Pancreas (tissue), 10 donors: ENCODE measurements at regions not wholly inside any gene's neighbourhood (a gene's known extent, or its start where the extent isn't known, plus 50 kb on each side); places are given as distances from the start of the nearest gene placed in this dataset.

Experiments
- ATAC-seq, 4 donors: fragments of 200-7000 bp; cut with Tn5 transposase; one replicate each; pipeline versions ENCODE4 v1.8.0 to v1.9.1; 2020; ENCODE audit warnings: mild to moderate bottlenecking in 4 of 4, moderate library complexity in 4 of 4
- DNase-seq, 6 donors: peaks; one replicate each; pipeline ENCODE4 v3.0.0-alpha.2; 2020
- FAIRE-seq: peaks from 2 replicates; lab custom pipeline; 2012; peaks lifted over from hg19 to GRCh38; lab: Jason Lieb, UNC
- H3K27ac ChIP-seq, 4 donors: fragments of 200-600 bp; sonication (generic); 1 replicate in 3 of 4; 2 replicates in 1 of 4; pipeline versions ENCODE4 v1.5.0 to v1.8.0; 2020
- H3K27me3 ChIP-seq, 4 donors: fragments of 200-600 bp; one replicate each; pipeline ENCODE4 v1.8.0; 2021
- H3K36me3 ChIP-seq, 3 donors: fragments of 200-600 bp; sonication (generic) in 1 of 3; one replicate each; pipeline versions ENCODE4 v1.5.0 to v1.8.0; 2020 to 2021
- H3K4me1 ChIP-seq, 3 donors: fragments of 200-600 bp; one replicate each; pipeline ENCODE4 v1.8.0; 2021
- H3K4me3 ChIP-seq, 4 donors: fragments of 200-600 bp; sonication (generic) in 2 of 4; one replicate each; pipeline versions ENCODE4 v1.5.0 to v1.8.0; 2020 to 2021
- H3K9me3 ChIP-seq, 4 donors: fragments of 200-600 bp; one replicate each; pipeline ENCODE4 v1.8.0; 2021
- CTCF ChIP-seq, 4 donors: fragments of 200-600 bp; sonication (generic) in 3 of 4; IDR thresholded peaks; one replicate each; pipeline versions ENCODE4 v1.5.0 to v1.8.0; 2021; ENCODE audit warnings: antibody characterized with exemption in 4 of 4
- WGBS, 2 donors: extraction: QIAGEN DNeasy Blood & Tissue Kit; methylation state at CpG; one replicate each; pipeline ENCODE4 v1.1.7; 2013; 5-methylcytosine and 5-hydroxymethylcytosine counted together
- intact Hi-C, 3 donors: fragments of 100-400 bp; cut with DNase I; formaldehyde crosslinking; loops; one replicate each; pipeline versions ENCODE4 v1.11.1 to v1.14.2; 2022
- donor health status: healthy with polysubstance abuse.
- donor health status: DM: no; HTN: no; CAD: no; lungs with moderate emphysema.
- donor health status: DM: no; HTN: no; CAD: no.
- donor health status: control.
- donor health status: control.
- donor health status: Bipolar disorder and iron deficiency.
- donor health status: DM: yes; HTN: yes; CAD: no.
- donor health status: DM: no; HTN: no; CAD: no.
- donor health status: DM: no; HTN: no; CAD: no.
- donor health status: DM: yes; HTN: yes; CAD: no.

DNA sequence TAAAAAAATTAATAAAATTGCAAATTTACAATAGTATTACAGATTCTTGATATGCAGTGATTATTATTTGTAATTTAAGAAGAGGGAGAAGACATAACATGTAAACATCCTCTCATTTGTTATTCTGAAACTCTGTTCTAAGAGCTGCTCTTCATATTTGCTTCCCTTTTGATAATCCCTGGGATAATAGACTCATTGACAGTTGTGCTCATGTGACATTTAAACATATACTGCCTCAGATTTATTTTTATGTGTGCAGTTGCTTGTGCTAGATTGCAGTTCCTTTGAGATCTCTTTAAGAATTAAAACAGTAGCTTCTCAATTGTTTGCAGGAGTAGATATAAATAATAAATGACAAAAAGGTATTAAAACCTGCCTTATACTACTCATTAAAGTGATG lies 605.1 kb upstream of the CNTNAP5 start:
- DNase-seq (no peak), FAIRE-seq (no peak), ATAC-seq (no peak)
- Histone ChIP-seq H3K4me3 (no peak overlapping the region), H3K9me3 (no peaks in the 10 kb centered on the region), H3K27ac (no peak overlapping the region), H3K4me1 (no peaks in the 10 kb centered on the region), H3K36me3 (no peaks in the 10 kb centered on the region), H3K27me3 (no peaks in the 10 kb centered on the region)
- no peak for TF ChIP-seq CTCF (IDR thresholded peaks at IDR 0.05)
- intact Hi-C loops = no loop called here

- Histone ChIP-seq H3K36me3 (no peaks in the 10 kb centered on the region), H3K9me3 (no peaks in the 10 kb centered on the region), H3K27ac (no peak overlapping the region), H3K27me3 (no peaks in the 10 kb centered on the region), H3K4me1 (no peaks in the 10 kb centered on the region), H3K4me3 (no peak overlapping the region)
- intact Hi-C loops = no loop called here
- DNase-seq (no peak), FAIRE-seq (no peak), ATAC-seq (no peak)
- TF ChIP-seq CTCF (IDR thresholded peaks at IDR 0.05) = no peak
- WGBS, 2 donors = 78 to 87% methylated on average over 6 of the region's 6 CpGs
Observed at GRCh38 chr2:123434546-123435395, 590.3 kb upstream of the CNTNAP5 start.

DNA sequence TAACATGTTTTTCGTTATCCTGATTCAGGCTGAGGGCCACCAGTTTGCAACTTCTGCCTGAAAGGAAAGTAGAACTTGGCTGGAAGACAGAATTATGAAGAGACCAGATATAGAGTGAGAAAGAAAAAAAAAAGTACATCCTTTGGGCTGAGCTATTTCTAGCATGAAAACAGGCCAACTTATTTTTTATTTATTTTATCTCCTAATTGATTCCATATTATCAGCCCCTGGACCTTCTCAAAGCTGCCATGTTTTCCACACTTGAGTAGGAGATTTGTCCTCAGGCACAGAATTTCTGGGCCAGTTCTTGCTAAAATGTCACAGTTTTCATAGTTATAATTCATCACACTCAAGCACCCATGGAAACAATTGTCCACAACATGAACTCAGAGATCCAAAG lies 586.8 kb upstream of the CNTNAP5 start:
- 39 to 50% methylated on average over 1 of the region's 1 CpG for WGBS, 2 donors
- intact Hi-C loops = no loop called here
- DNase-seq (no peak), ATAC-seq (no peak), FAIRE-seq (no peak)
- H3K4me3 ChIP-seq = no peak overlapping the region
- no peak overlapping the region for H3K27ac ChIP-seq
- H3K36me3 ChIP-seq = no peaks in the 10 kb centered on the region
- no peaks in the 10 kb centered on the region for H3K27me3 ChIP-seq
- no peaks in the 10 kb centered on the region for H3K9me3 ChIP-seq
- no peaks in the 10 kb centered on the region for H3K4me1 ChIP-seq
- TF ChIP-seq CTCF (IDR thresholded peaks at IDR 0.05) = no peak

- Histone ChIP-seq H3K4me3 (no peak overlapping the region), H3K36me3 (no peaks in the 10 kb centered on the region), H3K27me3 (no peaks in the 10 kb centered on the region), H3K4me1 (no peaks in the 10 kb centered on the region), H3K27ac (no peak overlapping the region), H3K9me3 (no peaks in the 10 kb centered on the region)
- no peak for FAIRE-seq
- intact Hi-C loops = no loop called here
- DNase-seq = no peak
- no peak for TF ChIP-seq CTCF (IDR thresholded peaks at IDR 0.05)
- ATAC-seq = no peak
- 66 to 67% methylated on average over 2 of the region's 2 CpGs for WGBS, 2 donors
Observed at GRCh38 chr2:123438675-123439074, 586.4 kb upstream of the CNTNAP5 start.

- intact Hi-C loops = no loop called here
- ATAC-seq (no peak), DNase-seq (no peak), FAIRE-seq (no peak)
- no peak overlapping the region for H3K4me3 ChIP-seq
- TF ChIP-seq CTCF (IDR thresholded peaks at IDR 0.05) = no peak
- WGBS, 2 donors = 49 to 69% methylated on average over 6 of the region's 6 CpGs
- no peaks in the 10 kb centered on the region for H3K27me3 ChIP-seq
- no peak overlapping the region for H3K27ac ChIP-seq
- H3K4me1 ChIP-seq = no peaks in the 10 kb centered on the region
- H3K9me3 ChIP-seq = no peaks in the 10 kb centered on the region
- no peaks in the 10 kb centered on the region for H3K36me3 ChIP-seq
Observed at GRCh38 chr2:123448801-123449200, 576.3 kb upstream of the CNTNAP5 start.
